Activated T-cell treated with anti-CD3 and anti-CD28 coated beads for 48 hours (primary cell): ENCODE measurements at regions not wholly inside any gene's neighbourhood (a gene's known extent, or its start where the extent isn't known, plus 50 kb on each side); places are given as distances from the start of the nearest gene placed in this dataset.

Experiments
- DNase-seq: peaks from one replicate; pipeline ENCODE4 v3.0.0-alpha.2; 2020; ENCODE audit warnings: low read depth

DNA sequence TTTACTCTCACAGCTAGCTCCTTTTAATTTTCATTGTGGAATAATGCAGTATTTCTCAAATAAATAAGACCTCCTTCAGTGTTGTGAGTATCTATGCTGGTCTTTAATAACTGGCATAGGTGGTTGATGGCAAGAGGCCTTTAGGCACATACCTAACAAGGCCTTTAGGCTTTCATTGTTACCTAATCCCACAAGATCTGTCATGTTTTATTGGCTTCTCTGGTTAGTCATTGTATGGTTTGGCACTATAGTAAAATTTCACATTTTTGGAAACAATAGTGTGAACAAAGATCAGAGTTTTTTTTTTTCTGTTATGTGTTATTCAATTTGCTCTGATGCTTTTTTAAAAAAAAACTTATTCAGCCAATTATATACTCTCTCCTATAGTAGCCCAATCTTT lies 89.8 kb upstream of the NEUROD1 start:
- no peak for DNase-seq

DNA sequence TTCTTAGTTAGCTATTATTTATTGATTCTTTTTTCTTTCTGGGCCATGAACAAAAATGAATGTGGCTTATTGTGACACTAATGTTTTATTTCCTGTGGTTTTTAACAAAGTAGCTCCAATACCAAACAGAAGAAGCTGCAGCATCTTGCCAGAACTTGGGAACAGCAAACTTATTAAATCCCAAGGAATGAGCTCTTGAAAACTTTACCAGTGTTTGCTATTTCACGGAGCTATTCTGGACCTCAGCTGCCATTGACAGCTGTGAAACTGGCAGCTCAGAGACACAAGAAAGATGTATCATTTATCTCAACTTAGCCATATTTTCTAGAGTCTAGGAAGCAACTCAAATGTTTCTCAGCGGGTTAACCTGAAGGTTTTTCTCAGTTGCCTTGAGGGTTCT lies 91.0 kb upstream of the NEUROD1 start:
- DNase-seq = no peak

DNA sequence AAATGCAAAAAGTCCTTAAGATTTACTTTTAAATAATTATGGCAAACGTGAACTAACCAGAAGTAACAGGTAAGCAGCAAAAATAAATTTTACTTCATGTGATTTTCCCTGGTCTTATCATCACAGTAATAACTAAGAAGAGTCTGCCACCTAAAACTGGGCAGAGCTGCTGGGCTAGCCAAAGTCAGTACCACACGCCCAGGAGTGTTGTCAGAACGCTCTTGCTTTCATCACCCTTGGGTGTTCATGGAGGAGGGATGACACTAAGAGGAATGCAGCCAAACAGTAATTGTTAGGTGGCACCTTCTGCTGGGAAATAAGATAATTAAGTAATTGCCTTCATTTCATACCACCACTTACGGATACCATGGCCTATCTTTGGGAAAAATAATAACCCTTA lies 92.0 kb upstream of the NEUROD1 start:
- DNase-seq = no peak

DNA sequence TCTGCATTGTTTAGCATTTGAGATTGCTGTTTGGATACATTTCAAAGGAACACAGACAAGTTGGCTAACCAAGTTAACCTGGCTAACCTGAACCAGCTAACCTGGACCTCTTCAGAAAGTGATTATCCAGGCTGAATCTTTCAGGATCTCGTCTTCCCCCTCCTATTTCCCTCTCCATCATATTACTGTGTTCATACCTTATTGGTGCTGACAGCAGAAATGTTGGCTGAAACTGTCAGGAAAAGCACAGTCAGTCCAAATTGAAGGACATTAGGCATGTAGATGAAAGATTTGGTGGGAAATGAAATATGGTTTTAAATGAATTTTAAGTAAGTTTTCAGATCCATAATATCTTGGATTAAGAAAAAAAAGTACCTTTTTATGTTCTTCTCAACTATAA lies 92.5 kb upstream of the NEUROD1 start:
- DNase-seq = no peak

DNA sequence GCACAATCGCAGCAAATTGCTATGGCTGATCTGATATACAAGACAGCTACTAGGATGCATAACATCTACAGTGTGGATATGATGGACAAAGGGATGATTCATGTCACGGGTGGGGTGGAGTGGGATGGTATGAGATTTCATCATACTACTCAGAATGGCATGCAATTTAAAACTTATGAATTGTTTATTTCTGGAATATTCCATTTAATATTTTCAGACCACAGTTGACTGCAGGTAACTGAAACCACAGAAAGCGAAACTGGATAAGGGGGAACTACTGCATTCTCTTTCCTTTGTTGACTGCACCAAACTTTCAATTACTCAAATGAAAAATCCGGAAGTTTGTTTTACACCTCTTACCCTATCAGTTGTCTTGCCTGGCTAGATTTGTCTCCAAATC lies 94.4 kb upstream of the NEUROD1 start:
- DNase-seq = no peak

DNA sequence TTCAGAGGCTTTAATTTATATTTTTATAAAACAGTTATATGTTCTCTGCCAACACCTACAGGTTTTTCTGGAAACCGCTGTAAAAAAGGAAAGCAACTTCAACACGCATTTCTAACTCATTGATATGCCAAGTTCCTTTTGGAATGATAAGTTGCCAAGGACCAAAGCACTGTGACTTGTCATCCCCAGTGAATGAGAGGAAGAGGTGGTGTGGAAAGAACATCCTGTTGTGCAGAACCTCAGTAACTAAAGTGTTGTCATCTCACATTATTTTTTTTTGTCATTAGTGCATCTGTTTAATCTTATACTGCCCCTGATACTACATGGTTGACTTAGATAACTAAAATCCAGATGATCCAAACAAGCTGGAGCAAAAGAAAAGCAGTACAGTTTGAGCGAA lies 96.0 kb upstream of the NEUROD1 start:
- DNase-seq = no peak

DNA sequence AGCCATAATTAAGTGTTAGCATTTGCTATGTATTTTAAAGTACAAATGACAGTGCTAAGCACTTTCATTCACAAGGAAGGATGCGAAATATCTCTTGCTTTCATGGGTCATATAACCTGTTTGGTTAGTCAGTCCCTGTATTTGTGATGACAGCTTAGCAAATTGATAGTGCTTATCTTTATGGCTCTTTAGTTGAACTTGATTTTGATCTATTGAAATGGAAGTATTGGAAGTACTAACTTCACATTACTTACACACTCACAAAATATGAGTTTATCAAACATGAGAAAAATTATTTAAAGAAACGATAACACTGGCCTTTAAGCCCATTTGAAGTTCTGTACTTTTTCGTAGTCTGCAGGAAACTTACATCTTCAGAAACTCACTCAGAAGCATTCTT lies 97.4 kb upstream of the NEUROD1 start:
- no peak for DNase-seq

DNA sequence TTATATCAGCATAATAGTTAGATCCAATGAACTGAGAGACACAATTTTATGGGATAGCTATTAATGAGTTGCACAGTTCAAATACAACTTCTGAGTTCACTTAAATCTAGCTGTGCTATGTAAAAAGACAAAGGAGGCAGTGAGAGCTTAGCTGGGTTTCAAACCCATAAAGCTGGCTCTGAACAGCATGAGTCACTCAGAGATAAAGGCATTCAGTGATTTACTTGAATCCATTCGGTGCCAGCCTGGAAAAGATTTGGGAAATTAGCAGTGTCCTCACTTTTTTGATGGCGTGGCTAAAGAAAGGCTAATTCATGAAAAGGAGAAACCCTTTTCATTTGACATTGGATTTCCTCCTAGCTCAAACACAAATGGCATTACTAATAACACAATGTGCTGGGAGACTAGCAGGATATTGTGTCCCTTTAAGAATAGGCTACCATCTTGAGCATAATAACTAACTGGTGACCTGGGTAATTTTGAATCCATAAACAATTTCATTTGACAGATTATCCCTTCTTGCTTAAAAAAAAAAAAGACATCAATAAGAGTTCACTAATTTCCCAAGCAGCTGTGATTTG lies 98.4 kb upstream of the NEUROD1 start:
- DNase-seq = no peak

DNA sequence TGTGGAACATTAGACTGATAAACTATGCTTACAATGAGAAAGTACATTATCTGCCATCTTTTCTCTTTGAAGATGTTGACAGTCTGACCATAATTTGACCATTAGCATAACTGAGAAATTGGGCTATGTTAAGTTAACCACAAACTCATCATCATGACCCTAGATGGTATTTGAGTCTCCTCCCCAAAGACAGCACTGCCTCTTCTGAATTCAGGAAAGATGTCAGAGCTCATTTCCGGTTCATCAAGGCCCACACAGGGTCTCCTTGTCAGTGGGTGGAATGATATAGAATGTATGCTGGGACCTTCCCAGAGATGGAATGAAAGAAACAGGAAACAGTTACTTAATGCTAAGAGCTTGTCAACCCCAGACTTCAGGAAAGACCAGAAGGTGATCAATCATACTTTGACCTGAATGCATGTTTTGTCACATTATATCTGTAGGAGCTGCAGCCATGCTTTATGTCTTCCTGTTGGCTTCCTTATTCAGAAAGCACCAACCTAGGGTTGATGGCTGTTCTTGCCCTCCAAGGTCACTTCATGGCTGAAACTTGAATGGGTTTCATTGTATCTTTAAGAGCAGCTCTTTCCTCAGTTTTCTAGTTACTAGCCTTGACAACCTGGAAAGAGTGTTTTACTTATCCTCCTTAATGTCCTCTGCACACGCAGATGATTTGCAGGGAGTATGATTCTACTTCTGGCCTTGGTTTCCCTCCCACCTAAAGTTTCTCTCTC lies 99.1 kb upstream of the NEUROD1 start:
- no peak for DNase-seq

DNA sequence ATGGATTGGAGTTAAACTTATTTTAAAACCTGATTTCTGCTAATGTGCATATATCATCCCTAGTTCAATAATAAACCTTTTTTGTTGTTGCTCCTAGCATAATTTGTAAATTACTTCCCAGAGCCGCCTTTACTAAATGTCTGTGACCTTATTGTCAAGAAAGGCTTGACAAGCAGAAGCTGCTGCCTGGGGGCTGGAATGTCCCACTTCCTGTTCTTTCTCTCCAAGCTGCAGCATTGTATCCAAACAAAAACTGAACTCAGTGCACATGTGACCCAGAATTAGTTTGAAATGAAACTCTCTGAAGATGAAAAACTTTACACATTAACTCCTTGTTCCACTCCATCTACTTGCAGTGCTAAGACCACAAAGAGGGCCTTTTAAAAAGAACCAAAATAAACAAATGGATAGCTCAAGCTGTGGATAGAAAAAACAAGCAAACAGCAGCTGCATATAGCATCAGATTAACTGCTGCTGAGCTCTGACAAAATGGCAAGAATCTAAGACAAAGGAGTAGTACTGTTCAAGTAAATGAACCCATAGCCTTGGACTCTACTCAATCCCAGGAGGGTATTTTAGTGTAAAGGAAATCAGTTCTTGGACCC lies 99.8 kb upstream of the NEUROD1 start:
- no peak for DNase-seq

DNA sequence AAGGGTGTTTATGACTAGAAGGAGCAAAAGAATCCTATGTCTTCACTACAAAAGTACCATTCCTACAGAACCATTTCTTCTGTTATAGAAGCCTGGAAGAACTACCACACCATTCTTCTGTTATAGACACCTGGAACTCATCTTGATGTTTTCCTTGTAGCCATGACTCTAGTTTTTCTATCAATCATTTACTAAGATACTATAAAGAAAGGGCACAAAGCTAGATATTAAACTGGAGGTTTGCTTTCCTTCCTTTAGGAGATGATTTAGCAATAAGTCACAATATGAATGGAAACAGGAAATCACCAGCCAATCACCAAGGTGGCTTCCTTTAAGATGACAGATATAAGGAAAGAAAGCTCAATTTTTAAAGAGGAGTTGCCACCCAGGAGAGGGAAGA lies 100.3 kb upstream of the NEUROD1 start:
- no peak for DNase-seq

DNA sequence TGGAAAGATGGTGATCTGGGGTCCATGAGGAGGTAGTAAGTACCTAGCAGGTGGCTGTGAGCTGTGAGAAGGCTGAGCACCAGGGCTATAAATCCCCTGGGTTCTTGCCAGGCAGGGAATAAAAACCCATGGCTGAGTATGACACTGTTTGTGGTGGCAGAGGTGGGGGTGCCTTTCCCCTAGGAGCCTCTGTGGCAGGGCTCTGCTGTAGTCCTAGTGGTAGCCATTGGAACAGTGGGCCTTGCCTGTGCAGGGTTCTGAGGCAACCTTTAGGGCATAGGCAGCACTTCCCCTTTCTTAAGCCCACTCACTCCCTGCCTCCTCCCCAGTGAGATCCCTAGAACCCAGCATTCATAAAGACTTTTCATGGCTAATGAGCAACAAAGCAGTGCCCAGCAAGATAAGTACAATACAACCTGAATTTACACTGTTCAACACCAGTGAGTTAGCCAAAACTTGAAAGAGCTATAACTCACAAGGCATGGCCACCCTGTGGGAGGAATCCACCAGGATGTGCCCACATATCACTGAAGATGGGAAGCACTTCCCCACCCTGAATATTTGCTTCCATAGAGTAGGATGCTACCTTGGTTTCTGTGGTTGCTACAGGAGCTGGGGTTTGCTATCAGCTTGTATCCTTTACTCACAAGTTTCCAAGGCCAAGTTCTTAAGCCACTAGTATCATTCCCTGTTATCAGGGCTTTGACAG lies 100.9 kb upstream of the NEUROD1 start:
- DNase-seq = no peak

DNA sequence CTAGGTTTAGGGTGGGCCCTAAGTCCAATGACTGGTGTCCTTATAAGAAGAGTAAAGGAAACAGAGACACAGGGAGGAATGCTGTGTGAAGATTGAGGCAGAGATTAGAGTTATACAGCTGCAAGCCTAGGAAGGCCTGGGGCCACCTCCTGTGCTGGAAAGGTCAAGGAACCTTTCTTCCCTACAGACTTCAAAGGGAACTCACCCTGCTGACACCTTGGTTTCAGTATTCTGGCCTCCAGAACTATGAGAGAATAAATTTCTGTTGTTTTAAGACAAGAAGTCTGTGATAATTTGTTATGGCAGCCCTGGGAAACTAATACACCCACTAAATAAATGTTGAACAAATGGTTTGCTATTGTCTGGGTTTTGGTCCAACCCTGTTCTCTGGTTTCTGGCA lies 102.3 kb upstream of the NEUROD1 start:
- no peak for DNase-seq

DNA sequence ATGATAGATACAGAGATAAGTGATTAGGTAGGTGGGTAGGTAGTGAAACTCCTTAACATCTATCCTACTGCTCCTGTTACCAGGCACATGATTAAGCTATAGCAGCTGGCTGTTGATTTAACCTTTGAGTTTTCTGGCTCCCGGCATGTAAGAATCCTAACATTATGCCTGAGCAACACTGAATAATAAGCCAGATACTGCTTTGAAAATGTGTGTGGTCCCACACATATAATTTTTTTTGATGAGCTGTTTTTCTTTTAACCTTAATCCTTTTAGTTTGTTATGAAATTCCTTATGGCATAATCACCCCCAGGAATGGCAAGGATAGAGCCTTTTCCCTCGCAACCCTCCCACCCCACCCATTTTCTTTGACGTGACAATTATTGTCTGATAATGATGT lies 104.2 kb upstream of the NEUROD1 start:
- no peak for DNase-seq

DNA sequence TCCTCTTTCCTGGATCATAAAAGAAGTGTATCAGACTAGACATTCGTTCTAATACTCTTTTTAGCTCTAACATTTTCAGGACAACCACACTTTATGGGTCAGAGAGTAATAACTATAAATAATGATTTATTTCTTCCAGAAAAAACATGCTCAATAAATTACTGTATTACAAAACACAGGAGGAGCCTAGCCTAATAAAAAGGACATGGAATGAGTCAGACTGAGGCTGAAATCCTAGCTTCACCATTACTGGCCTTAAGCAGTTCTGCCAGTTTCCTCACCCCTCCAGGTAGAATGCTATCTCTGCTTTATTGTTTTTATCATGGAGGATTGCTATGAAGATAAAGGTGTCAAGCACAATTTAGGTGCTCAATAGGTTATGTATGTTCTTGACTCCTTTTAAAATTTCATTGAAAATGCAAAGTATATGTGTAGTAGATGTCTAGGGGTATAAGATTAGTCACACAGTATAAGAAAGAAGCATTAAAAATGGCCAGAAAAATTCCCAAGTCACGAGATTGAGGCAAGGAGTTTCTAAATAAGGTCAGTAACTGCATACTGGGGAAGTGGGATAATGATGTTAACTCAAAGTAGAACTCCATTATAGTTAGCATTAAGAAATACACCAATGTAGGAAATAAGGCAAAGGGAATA lies 105.5 kb upstream of the NEUROD1 start:
- no peak for DNase-seq

DNA sequence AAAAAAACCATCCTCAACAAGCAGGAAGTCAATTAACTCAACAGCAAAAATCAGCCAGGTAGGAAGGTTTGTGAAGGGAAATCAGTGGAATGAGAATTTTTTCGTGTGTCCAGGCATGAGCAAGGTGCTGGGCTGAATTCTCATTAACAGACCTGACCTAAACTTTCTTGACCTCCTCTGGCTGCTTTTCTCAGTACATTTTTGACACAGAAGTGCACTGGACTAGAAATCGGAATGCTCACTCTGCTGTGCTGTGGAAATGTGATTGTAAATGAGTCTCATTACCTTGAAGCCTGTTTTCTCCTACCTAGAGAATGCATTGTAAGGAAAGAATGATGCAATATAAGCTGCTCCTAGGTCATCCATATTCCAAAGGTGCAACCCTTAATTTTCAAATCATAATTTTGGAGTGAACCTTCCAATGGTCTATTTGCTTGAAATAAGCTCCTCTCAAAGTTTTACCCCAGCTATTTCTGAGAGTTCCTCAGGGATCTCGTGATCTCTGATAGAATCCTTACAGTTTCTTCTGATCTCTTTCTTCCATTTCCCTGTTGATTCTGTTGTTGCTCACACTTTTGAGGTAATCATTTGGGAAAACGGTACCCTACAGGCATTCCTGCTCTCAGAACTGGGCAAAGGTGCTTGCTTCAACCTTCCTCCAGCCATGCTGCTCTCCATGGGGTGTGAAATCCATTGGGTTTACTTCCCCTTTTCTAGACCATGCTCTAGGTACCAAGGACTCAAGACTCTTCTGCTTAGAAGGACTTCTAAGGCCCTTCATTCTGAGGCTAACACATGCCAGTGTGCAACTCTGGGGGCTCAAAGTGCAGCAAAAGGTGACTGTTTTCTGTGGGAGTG lies 104.9 kb upstream of the ITPRID2 start:
- DNase-seq = no peak

DNA sequence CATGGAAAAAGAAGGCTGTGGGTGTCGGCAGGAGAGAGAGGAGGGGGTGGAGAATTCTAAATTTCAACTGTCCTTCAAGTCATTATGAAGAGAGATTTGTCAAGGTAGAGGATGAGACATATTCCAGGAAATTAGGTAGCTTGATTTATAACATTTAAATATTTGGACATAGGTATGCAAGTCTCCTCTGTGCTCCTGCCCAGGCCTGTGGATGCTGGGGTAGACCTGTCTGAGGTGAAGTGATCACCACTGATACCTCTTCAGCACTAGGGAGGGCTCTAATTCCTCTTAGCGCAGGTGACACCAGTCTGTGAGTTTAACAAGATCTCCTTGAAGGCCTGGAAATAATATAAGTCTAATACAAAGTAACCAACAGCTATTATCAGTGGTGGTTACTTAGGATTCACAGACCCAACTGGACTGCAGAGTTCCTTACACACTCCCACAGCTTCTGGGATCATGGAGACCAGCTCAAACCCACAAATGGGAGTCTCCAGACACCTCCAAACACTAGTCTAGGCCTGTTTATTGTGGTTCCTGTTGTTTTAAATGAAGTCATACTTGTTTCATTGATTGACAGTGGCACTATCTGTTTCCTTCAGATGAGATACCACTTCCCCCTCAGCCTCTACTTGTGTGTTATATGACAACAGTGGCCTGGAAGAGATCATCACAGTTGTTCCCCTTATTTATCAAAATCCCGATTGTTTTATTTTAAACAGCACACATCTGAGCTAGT lies 104.1 kb upstream of the ITPRID2 start:
- no peak for DNase-seq

DNA sequence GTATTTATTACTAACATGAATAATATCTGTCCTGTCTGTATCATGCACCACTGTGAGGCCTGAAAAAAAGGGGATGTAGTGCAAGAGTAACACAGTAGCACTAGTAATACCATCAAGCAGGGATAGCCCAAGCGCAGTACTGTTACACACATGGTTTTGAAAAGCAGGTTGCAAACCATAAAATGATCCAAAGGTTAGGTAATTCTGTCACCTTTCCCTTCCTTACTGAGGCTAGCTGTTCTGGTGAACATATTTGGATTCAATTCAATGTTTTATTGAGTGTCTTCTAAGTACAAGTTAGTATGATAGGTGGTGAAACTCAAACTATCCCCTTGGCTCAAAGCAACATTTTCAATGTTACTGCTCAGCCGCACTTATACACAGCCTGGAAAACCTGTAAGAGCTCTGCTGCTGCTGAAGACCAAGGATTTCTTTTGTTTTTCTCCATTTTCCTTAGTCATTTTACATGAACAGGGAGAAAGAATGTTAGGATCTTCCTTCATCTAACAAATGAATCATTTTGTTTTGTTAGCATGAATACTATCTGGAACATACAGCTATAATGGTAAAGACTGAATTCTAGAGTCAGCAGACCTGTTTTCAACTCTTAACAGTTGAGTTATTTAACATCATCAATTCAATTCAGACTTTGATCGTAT lies 102.5 kb upstream of the ITPRID2 start:
- DNase-seq = no peak

DNA sequence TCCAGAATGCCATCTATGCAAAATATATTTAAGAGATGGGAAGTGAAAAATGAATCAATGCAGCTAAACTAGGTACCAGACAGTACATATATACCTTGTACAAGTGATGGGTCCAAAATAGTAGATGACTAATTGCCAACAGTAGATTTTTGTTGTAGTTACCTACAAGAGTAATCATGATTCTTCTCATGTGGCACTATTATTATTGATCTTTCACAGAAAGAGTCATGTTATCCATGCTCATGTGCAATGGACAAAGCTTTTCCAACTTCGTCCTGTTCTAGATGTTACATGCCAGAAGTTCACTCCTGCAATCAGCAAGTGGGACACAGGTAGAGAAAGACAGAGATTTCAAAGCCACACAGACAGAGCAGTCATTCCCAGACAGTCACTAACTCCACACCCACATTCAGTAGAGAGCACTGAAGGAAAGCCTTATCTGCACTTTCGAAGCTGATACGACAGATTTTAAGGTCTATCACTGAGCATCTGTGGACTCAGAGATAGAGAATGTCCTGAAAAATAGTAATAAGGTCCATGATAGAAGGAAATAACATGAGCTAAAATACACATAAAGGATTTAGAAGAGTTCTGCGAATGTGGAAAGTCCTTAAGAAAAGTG lies 101.6 kb upstream of the ITPRID2 start:
- DNase-seq = no peak
